ENCODE measurements at regions not wholly inside any gene's neighbourhood (a gene's known extent, or its start where the extent isn't known, plus 50 kb on each side); places are given as distances from the start of the nearest gene placed in this dataset.

DNA sequence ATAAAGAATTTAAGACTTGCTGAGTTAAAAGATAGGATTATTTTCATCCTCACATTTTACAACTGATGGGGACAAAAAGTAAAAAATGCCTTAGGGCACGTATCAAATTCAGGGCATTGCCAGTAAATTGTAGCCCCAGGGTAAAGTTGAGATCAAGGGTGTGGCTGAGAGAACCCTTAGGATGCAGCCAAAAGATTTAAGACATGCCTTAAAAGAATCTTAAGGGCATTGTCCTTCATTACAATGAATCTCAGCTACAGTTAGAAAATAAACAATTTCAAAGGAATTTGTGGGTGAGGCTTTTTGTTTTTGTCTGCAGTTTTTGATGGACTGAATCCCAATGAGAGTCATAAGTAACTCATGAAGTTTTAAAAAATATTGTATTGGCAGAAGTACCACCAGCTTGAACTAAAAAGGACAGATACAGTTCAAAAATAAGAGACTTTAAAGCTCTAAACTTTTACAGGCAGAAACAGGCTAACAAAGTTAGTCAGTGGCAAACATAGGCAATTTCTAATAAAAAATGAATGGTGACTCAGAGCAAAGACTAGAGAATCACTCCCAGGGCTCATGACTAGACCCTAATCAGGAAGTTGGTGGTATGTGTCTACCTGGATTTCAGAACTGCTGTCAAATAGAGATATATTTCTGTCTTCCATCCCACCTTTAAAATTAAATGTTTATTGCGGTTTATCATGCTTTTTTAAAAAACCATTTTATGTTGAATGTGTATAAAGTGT lies 165.1 kb upstream of the SNX7 start (continued):
- TF ChIP-seq, protein P1, sequence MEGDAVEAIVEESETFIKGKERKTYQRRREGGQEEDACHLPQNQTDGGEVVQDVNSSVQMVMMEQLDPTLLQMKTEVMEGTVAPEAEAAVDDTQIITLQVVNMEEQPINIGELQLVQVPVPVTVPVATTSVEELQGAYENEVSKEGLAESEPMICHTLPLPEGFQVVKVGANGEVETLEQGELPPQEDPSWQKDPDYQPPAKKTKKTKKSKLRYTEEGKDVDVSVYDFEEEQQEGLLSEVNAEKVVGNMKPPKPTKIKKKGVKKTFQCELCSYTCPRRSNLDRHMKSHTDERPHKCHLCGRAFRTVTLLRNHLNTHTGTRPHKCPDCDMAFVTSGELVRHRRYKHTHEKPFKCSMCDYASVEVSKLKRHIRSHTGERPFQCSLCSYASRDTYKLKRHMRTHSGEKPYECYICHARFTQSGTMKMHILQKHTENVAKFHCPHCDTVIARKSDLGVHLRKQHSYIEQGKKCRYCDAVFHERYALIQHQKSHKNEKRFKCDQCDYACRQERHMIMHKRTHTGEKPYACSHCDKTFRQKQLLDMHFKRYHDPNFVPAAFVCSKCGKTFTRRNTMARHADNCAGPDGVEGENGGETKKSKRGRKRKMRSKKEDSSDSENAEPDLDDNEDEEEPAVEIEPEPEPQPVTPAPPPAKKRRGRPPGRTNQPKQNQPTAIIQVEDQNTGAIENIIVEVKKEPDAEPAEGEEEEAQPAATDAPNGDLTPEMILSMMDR (IDR thresholded peaks at IDR 0.05): no peak

DNA sequence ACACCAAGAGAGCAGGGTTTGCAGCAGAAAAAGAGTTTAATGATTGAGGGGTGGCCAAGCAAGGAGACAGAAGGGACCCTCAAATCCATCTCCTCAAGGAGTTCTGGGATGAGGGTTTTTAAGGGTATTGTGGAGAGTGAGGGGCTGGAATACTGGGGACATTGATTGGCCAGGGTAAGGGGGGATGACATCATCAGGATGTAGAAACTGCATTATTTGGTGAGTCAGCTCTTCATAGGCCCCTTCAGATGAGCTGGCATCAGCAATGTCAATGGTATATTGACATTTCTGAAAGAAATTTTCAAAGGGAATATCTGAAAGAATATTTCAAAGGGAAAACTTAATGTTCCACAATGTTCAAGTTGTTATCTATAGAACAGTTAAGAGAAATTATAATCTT lies 168.1 kb upstream of the SNX7 start:
- ChIA-PET CTCF (no interaction called here), POLR2A (no interaction called here)
- Histone ChIP-seq H3K9me3 (no peaks in the 10 kb centered on the region), H3K4me3 (ENCODE audit: low read depth in 2 of 2, low read length in 1 of 2) (no peak overlapping the region), H3F3A (replicated peaks; ENCODE audit: insufficient read depth) (no peaks in the 10 kb centered on the region), H4K20me1 (ENCODE audit: insufficient read depth) (no peaks in the 10 kb centered on the region), H3K36me3 (replicated peaks in 1 of 2; ENCODE audit: control insufficient read depth in 1 of 2, insufficient read depth in 2 of 2, low read length in 1 of 2) (no peaks in the 10 kb centered on the region), H3K4me2 (no peak overlapping the region), H2AFZ (ENCODE audit: low read depth) (no peak overlapping the region), H3K27ac (ENCODE audit: low read depth in 2 of 2, low read length in 1 of 2) (no peak overlapping the region), H3K79me2 (ENCODE audit: insufficient read depth) (no peaks in the 10 kb centered on the region), H3K4me1 (ENCODE audit: control insufficient read depth in 1 of 2, insufficient read depth in 2 of 2, low read depth in 1 of 2, low read length in 1 of 2) (no peaks in the 10 kb centered on the region), H3K9me2 (no peaks in the 10 kb centered on the region; the same call in 1 of the 2 replicates), H3K27me3 (ENCODE audit: insufficient read depth) (no peaks in the 10 kb centered on the region; the same call in 1 of the 2 replicates), H3K9ac (no peak overlapping the region)
- no peak for DNase-seq
- TF ChIP-seq, protein P2, sequence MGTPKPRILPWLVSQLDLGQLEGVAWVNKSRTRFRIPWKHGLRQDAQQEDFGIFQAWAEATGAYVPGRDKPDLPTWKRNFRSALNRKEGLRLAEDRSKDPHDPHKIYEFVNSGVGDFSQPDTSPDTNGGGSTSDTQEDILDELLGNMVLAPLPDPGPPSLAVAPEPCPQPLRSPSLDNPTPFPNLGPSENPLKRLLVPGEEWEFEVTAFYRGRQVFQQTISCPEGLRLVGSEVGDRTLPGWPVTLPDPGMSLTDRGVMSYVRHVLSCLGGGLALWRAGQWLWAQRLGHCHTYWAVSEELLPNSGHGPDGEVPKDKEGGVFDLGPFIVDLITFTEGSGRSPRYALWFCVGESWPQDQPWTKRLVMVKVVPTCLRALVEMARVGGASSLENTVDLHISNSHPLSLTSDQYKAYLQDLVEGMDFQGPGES (IDR thresholded peaks at IDR 0.05; ENCODE audit: low read depth, low read length): no peak

DNA sequence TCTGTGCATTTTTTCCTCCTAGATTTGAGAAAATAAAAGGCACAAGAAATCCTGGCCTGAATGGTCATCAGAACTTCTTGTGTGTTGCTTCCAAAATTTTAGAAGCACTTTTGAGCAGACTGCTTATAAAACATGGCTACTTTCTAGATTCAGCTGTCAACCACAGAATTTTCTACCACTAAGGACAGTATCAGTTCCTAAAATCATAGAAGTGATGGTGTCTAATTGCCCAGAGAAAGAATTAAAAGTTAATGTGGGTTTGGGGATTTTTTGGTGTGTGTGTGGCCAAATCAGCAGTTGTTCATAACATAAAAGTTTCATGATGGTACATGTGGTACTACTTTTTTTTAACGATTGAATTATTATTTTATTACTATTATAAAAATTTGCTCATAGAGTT lies 171.4 kb upstream of the SNX7 start:
- no peak for DNase-seq
- no peak overlapping the region for H3K4me3 ChIP-seq (ENCODE audit: low read depth in 2 of 2, low read length in 1 of 2)
- H2AFZ ChIP-seq (ENCODE audit: low read depth): no peak overlapping the region
- H4K20me1 ChIP-seq (ENCODE audit: insufficient read depth): no peaks in the 10 kb centered on the region
- no peaks in the 10 kb centered on the region for H3F3A ChIP-seq (replicated peaks; ENCODE audit: insufficient read depth)
- TF ChIP-seq RCOR1 (IDR thresholded peaks at IDR 0.05; ENCODE audit: low read length) (no peak), RXRA (IDR thresholded peaks at IDR 0.05; ENCODE audit: borderline replicate concordance, low read depth) (no peak), MXI1 (IDR thresholded peaks at IDR 0.05; ENCODE audit: low read depth, low read length) (no peak), JUND (IDR thresholded peaks at IDR 0.05) (no peak), RFX5 (IDR thresholded peaks at IDR 0.05; ENCODE audit: low read length) (no peak), GATA2 (CRISPR knock-in tag; IDR thresholded peaks at IDR 0.05) (no peak), CHD2 (IDR thresholded peaks at IDR 0.05; ENCODE audit: low read length, partially characterized antibody) (no peak), POLR2AphosphoS5 (IDR thresholded peaks at IDR 0.05; ENCODE audit: low read depth, low read length) (no peak), TAF1 (IDR thresholded peaks at IDR 0.05; ENCODE audit: borderline replicate concordance, low read depth, low read length) (no peak), EP300 (IDR thresholded peaks at IDR 0.05; ENCODE audit: borderline replicate concordance in 1 of 2, low read depth in 1 of 2, low read length in 1 of 2) (no peak)
- TF ChIP-seq, protein P3, sequence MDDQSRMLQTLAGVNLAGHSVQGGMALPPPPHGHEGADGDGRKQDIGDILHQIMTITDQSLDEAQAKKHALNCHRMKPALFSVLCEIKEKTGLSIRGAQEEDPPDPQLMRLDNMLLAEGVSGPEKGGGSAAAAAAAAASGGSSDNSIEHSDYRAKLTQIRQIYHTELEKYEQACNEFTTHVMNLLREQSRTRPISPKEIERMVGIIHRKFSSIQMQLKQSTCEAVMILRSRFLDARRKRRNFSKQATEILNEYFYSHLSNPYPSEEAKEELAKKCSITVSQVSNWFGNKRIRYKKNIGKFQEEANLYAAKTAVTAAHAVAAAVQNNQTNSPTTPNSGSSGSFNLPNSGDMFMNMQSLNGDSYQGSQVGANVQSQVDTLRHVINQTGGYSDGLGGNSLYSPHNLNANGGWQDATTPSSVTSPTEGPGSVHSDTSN (IDR thresholded peaks at IDR 0.05): no peak
- TF ChIP-seq, protein P4, sequence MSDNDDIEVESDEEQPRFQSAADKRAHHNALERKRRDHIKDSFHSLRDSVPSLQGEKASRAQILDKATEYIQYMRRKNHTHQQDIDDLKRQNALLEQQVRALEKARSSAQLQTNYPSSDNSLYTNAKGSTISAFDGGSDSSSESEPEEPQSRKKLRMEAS (IDR thresholded peaks at IDR 0.05; ENCODE audit: low read depth): no peak
- TF ChIP-seq, protein P2 (IDR thresholded peaks at IDR 0.05; ENCODE audit: low read depth, low read length): no peak
- TF ChIP-seq, protein P5, sequence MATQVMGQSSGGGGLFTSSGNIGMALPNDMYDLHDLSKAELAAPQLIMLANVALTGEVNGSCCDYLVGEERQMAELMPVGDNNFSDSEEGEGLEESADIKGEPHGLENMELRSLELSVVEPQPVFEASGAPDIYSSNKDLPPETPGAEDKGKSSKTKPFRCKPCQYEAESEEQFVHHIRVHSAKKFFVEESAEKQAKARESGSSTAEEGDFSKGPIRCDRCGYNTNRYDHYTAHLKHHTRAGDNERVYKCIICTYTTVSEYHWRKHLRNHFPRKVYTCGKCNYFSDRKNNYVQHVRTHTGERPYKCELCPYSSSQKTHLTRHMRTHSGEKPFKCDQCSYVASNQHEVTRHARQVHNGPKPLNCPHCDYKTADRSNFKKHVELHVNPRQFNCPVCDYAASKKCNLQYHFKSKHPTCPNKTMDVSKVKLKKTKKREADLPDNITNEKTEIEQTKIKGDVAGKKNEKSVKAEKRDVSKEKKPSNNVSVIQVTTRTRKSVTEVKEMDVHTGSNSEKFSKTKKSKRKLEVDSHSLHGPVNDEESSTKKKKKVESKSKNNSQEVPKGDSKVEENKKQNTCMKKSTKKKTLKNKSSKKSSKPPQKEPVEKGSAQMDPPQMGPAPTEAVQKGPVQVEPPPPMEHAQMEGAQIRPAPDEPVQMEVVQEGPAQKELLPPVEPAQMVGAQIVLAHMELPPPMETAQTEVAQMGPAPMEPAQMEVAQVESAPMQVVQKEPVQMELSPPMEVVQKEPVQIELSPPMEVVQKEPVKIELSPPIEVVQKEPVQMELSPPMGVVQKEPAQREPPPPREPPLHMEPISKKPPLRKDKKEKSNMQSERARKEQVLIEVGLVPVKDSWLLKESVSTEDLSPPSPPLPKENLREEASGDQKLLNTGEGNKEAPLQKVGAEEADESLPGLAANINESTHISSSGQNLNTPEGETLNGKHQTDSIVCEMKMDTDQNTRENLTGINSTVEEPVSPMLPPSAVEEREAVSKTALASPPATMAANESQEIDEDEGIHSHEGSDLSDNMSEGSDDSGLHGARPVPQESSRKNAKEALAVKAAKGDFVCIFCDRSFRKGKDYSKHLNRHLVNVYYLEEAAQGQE (IDR thresholded peaks at IDR 0.05; ENCODE audit: low read depth, low read length): no peak
- no peak overlapping the region for H3K9ac ChIP-seq
- no peaks in the 10 kb centered on the region for H3K36me3 ChIP-seq (replicated peaks in 1 of 2; ENCODE audit: control insufficient read depth in 1 of 2, insufficient read depth in 2 of 2, low read length in 1 of 2)
- 89% methylated on average over 1 of the region's 1 CpG for WGBS (ENCODE audit: low lambda C conversion rate)
- no peaks in the 10 kb centered on the region for H3K9me3 ChIP-seq
- CTCF ChIA-PET: no interaction called here
- H3K4me1 ChIP-seq (ENCODE audit: control insufficient read depth in 1 of 2, insufficient read depth in 2 of 2, low read depth in 1 of 2, low read length in 1 of 2): no peaks in the 10 kb centered on the region
- H3K27me3 ChIP-seq (ENCODE audit: insufficient read depth): no peaks in the 10 kb centered on the region; the same call in 1 of the 2 replicates
- H3K9me2 ChIP-seq: no peaks in the 10 kb centered on the region; the same call in 1 of the 2 replicates
- H3K4me2 ChIP-seq: no peak overlapping the region
- no peak overlapping the region for H3K27ac ChIP-seq (ENCODE audit: low read depth in 2 of 2, low read length in 1 of 2)
- H3K79me2 ChIP-seq (ENCODE audit: insufficient read depth): no peaks in the 10 kb centered on the region
- POLR2A ChIA-PET: no interaction called here
